GM21528 (cell line): ENCODE measurements at regions not wholly inside any gene's neighbourhood (a gene's known extent, or its start where the extent isn't known, plus 50 kb on each side); places are given as distances from the start of the nearest gene placed in this dataset.

ENCODE experiments used
- ATAC-seq: cut with Tn5 transposase; IDR thresholded peaks from one replicate; pipeline ENCODE4 v1.9.1; 2021; ENCODE audit warnings: mild to moderate bottlenecking, moderate library complexity; ENCODE audit not compliant: unreplicated experiment, low FRiP score

DNA sequence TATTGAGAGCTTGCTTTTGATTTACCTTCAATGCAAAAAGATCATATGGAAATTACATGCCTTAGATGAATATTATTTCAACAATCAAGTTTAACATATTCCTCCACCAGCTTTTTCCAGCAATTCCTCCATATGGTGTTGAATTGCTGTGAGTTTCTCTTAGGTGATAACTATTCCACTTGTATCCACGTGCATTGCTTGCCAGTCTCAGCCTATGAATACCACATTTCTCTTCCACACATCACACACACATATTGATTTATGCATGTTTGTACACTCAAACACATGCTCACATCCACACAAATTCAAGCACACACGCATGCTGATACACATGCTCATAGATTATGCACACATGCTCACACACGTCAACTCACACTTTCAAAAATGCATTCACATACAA is 770.0 kb upstream of the LINC00305 start:
- no peak for ATAC-seq

DNA sequence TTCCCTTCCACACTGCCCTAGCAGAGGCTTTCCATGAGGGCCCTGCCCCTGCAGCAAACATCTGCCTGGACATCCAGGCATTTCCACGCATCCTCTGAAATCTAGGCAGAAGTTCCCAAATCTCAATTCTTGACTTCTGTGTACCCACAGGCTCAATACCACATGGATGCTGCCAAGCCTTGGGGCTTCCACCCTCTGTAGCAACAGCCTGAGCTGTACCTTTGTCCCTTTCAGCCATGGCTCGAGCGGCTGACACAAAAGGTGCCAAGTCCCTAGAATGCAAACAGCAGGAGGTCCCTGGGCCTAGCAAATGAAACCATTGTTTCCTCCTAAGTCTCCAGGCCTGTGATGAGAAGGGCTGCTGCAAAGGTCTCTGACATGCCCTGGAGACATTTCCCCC is 744.5 kb upstream of the LINC00305 start:
- no peak for ATAC-seq

- no peak for ATAC-seq
Observed at GRCh38 chr18:64888956-64889355, 740.1 kb upstream of the LINC00305 start.

- no peak for ATAC-seq
Observed at GRCh38 chr18:64886995-64887394, 738.1 kb upstream of the LINC00305 start.

GRCh38 chr18:64882896-64883295 is 734.0 kb upstream of the LINC00305 start:
- no peak for ATAC-seq

- no peak for ATAC-seq
Observed at GRCh38 chr18:64876833-64877232, 727.9 kb upstream of the LINC00305 start.

GRCh38 chr18:64872710-64873458 is 724.0 kb upstream of the LINC00305 start:
- no peak for ATAC-seq

DNA sequence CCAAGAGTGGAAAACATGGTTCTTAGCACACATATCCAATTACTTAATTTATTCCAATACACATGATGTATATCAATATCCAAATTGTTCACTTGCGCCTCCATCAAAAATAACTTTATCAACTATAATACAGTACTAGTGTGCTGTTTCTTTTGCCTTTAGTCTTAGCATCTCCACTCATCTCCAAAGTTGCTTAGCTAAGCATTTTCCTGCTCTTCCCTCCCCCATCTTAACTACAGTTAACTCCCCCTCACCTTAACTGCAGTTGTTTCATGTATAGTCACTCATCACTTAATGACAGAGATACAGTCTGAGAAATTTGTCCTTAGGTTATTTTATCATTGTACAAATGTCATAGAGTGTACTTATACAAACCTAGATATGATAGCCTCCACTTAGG is 705.2 kb upstream of the LINC00305 start:
- ATAC-seq: no peak

GRCh38 chr18:64852281-64852680 is 703.4 kb upstream of the LINC00305 start:
- ATAC-seq: no peak

DNA sequence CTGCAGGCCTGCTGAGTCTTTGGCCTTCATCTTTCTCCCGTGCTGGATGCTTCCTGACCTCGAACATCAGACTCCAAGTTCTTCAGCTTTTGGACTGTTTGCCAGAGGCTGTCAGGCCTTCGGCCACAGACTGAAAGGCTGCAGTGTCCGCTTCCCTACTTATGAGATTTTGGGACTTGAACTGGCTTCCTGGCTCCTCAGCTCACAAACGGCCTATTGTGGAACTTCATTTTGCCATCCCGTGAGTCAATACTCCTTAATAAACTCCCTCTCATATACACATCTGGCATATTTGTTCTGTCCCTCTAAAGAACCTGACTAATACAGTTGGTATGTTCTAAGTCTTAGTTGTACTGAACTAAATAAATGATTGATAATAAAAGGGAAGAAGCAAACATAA is 702.8 kb upstream of the LINC00305 start:
- no peak for ATAC-seq

DNA sequence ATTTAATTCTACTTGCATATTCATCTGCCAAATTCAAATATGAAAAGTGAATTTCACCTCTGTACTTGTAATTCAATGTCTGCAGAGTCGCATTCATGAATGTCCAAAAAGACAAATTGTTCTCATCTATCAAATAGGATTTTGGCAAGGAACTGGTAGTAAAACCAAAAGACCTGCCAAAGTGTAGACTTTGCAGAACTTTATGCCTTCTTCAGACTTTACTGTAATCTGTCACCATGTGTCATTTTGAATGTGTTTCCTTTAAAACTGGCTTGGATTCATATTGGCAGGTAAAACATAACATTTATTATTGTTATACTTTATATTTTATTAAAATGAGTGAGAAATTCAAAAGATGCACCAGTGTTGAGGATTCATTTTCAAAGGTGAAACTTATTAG is 701.9 kb upstream of the LINC00305 start:
- no peak for ATAC-seq

GRCh38 chr18:64840911-64841701 is 692.2 kb upstream of the LINC00305 start:
- no peak for ATAC-seq

DNA sequence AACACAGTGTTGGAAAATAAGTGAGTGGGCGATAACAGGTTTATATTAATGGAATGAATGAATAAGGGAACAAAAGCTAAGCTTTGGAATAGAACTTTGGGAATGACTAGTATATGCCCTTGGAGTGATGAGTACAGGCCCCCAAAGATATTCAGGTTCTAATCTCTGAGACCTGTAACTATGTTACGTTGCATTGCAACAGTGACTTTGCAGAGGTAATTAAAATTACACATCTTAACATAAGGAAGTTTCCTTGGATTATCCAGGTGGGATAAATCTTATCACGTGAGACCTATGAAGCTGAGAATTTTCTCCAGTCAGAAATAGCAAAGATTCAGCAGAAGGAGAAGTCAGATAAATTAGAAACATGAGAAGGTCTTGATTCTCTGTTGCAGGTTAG is 661.5 kb upstream of the LINC00305 start:
- ATAC-seq: no peak

DNA sequence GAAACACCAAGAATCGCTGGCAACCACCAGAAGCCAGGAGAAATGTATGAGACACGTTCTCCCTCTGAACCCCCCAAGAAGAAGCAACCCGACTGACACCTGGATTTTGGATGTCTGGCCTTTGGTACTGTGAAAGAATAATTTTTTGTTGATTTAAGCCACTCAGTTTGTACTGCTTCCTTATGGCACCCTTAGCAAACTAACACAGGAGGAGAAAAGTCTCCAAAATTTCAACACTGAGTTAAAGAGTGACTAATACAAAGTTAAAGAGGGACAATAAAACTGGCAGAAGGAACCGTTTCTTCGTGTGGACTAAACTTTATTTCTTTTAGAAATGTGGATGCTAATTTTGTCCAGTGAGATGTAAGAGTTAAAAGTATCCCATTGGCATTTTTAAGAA is 660.9 kb upstream of the LINC00305 start:
- no peak for ATAC-seq

DNA sequence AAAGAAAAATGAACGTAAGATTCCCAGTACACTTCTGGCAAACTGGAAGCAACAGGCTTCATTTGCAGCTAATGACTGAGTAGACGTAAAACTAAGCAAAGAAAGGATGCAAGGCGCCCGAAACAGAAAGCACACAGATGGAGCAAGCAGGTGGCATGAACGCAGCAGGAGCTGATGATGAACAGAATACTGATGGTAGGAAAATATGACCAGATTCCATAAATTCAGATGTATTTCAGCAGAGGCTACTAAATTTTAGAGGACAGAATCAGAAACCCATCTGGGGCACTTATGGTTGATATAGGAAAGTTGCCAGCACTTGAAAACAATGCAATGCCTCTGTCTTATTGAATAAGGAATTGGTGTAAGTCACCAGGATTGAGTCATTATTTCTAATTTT is 658.7 kb upstream of the LINC00305 start:
- ATAC-seq: no peak

DNA sequence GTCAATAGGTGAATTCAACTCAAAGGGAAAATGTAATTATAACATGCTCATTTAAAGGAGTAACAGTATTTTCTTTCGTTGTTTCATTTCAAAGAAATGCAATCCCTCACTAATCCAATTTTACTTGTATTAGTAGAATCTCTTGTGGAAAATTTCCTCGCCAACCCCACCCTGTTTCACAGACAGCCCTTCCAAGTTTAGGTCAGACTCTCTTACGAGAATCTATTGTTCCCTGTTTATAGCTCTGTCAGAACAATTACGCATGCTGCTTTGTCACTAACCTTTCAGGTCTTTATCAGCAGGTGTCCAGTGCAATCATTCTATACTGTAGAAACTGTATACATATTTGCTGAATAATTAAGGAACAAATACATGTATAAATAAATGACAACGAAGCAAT is 657.8 kb upstream of the LINC00305 start:
- ATAC-seq: no peak

- no peak for ATAC-seq
Observed at GRCh38 chr18:64806232-64806631, 657.3 kb upstream of the LINC00305 start.

DNA sequence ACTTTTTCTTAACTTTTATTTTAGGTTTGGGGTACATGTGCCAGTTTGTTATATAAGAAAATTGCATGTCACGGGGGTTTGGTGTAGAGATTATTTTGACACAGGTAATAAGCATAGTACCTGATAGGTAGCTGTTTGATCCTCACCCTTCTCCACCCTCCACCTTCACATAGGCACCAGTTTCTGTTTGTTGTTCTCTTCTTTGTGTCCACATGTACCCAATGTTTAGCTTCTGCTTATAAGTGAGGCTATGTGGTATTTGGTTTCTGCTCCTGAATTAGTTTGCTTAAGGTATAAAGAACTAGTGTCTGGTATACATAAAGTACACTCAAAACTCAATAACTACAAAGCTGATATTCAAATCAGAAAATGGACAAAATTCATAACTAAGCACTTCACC is 654.6 kb upstream of the LINC00305 start:
- no peak for ATAC-seq

DNA sequence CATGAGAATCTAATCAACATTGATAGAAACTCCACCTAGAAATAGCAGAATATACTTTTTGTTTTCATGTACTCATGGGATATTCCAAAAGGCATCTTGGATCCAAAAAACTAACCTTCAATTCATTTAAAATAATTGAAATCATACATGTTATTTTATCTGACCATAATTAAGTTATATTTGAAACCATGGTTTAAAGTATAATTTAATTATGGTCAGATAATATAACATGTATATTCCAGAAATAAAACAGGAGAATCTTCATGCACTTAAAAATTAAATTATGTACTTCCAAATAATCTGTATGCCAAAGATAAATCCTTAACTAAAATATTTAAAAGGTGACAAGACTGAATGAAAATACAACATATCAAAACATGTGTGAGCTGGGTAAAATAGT is 651.3 kb upstream of the LINC00305 start:
- ATAC-seq: no peak

- no peak for ATAC-seq
Observed at GRCh38 chr18:64799376-64799775, 650.5 kb upstream of the LINC00305 start.

DNA sequence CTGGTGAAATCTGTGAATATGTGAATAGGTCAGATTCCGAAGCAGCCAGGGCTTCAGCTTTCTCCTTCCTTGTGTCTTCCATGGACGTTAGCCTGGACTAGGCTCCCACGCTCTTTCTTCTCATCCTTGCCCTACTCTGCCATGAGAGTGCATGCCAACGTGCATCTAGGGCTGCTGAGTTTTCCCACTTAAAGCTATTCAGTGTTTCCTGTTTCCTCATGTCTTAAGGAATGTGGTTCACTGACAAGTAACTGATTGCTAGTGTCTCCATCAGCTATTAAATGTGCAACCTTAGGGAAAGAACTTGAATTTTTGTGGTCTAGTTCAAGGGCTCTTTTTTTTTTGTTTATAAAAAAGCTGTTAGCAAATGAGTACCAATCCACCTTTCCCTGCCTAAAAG is 642.3 kb upstream of the LINC00305 start:
- ATAC-seq: no peak

- ATAC-seq: no peak
Observed at GRCh38 chr18:64785686-64786085, 636.8 kb upstream of the LINC00305 start.
